GM19239 (cell line): ENCODE measurements at regions not wholly inside any gene's neighbourhood (a gene's known extent, or its start where the extent isn't known, plus 50 kb on each side); places are given as distances from the start of the nearest gene placed in this dataset.

Experiments
- DNase-seq: peaks from one replicate; pipeline ENCODE4 v3.0.0; 2011; ENCODE audit warnings: low spot score; ENCODE audit not compliant: insufficient read length
- FAIRE-seq: peaks from 2 replicates; lab custom pipeline; 2011; peaks lifted over from hg19 to GRCh38; lab: Jason Lieb, UNC

DNA sequence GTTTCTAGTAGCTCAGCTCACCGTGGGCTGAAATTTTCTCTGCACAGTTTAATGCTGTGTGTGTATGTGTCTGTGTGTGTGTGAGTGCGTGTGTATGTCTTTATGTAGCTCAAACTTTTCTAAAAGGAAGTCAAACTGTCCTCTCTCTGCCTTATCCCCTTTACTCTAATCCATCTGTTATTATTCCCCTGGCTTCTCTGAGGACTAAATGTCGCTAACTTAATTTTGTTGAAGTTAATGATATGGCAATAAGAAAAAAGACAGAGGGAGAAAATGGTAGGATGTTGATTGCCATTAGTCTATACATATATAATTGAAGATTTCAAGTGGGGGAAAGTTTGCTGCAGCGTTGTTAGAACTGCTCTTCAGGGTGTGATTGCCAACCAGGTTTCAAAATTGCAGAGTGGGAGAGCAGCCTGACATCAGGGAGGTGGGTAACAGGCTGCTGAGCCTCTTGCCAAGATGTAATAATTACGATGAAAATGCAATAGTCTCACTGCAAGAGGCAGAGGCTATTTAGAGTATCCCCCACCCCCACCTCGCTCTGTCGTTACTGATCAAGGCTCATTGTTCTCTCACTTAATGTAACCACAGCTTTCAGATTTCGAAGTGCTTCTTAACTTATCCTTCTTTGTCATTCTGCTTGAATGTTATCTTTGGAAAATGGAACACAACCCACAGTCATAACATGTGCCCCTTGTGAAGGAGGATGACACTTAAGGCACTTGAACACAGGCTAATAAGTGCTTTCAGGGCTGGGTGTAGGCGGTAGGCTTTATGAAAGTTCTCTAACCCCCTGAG lies 559.0 kb upstream of the PLXNA2 start:
- no peak for FAIRE-seq
- DNase-seq, result no peak

DNA sequence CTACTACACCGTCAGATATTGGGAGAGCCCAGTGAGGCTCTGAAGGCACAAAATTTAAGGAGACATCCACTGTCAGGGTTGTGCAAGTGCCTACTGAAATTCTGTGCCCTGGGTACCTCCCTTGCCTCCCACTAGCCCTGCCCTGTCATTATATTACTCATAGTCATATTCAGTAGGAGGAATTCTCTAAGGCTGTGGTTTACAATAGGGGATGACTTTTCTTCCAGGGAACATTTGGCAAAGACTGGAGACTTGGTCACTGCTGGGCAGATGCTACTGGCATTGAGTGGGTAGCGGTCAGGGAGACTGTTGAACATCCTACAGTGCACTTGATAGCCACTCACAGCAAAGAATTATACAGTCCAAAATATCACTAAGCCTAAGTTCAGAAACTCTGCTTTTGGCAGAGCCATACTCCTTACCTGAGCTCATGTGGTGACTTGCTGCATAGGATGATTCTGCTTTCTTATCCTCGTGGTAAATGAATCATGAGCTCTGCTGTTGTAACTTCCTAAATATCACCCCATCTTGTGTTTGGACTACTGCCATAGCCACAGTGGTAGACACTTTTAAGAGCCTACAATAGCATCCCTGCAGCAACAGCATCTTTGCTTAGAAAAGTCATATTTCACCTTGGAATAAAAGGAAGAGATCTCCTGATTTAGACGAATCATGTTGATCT lies 563.4 kb upstream of the PLXNA2 start:
- DNase-seq (no peak), FAIRE-seq (no peak)

DNA sequence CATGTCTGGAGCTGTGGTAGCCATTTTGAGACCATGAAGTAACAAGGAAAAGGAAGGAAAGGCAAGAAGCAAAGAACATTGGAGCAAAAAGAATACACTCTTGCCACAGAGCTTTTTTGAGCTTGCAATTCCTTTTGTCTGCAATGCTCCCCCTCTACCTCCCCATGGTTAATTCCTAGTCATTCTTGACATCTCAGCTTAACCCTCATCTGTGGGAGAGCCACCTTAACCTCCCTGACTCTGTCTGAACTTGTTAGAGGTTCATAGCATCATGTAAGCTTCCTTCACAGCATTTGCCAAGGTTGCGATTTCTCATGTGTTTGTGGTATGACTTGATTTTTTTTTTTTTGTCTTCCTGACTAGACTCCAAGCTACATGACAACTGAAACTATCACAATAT lies 564.1 kb upstream of the PLXNA2 start:
- FAIRE-seq (no peak), DNase-seq (no peak)

DNA sequence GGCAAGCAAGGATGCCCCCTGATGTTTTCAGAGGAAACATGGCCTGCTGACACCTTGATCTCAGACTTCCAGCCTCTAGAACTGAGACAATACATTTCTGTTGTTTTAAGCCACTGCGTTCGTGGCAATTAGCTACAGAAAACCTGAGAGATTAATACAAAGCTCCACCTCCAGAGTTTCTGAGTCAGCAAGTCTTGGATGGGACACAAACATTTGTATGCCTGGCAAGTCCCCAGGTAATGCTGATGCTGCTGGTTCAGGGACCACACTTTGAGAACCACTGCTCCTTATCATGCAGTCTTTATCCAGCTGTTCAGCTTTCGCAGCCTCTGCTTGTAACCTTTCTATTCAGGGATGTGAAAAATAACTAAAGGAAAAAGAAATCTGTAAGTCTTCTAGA lies 565.7 kb upstream of the PLXNA2 start:
- FAIRE-seq (no peak), DNase-seq (no peak)

DNA sequence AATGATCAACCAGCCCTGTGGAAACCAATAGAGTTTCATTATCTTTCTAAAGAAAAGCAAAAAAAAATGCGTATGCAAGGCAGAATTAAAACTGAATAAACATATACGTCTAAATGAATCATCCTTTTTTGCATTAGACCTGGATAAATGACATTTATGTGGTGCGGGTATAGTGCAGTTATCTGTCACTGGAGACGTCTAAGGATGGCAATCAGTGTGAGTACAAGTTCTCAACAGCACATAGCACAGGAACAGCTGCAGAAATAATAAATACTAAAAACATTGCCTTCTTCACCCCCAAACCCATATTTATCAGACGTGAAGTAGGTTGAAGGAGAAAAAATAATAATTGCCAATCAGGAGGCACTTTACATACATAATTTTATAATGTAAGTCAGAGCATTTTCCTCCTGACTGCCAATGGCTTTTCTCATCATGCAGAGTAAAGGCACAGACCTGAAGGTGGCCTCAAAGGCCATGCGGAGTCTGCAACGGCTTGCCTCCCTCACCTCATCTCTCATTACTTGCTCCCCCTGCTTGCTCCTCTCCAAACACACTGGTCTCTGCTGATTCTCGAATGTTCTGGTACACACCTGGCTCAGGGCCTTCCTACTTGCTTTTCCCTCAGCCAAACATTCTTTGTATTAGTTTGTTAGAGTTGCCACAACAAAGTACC lies 574.7 kb upstream of the PLXNA2 start:
- DNase-seq (no peak), FAIRE-seq (no peak)

DNA sequence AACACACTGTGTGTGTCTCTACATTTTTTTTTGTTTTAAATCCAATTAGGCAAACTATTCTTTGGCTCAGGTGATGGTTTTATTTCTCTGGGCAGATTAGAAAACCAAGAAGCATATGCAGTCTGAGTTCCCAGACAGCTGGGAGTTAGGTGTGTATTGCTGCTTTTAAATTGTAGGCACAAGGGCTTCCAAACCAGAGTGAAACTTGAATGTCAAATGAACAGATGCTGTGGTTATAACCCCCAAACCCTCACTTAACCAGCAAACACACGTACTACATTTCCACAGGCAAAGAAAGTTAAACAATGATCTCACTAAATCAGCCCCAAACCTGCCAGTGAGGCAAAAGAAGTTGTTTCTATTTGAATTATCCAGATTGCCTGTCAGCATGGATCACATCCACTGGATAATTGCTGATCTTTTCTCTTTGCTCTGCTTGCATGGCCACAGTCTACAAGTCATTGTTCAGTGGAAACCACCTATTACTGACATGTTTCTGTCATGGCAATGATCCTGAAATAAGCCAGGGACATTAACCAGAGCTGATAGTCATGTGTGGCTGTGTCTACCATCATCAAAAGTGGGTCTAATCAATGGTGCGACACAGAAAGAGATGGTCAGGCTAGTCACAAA lies 576.5 kb upstream of the PLXNA2 start:
- FAIRE-seq (no peak), DNase-seq (no peak)

DNA sequence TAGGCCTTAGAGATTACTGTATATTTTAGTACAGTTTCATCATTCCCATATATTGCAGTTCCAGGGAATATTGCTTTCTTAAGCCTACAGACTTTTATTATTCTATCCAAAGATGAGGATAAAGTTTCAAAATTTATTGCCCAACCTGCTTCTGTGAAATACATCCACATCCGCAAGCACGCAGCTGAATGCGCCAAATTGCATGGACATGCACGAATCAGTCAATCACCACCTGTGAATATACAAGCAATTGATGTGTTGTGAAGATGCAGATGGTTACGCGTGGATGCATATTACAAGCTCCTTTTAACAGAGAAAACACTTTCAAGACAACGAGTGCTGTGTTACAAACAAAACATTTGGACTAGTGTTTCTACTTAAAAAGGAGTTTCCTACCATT lies 577.8 kb upstream of the PLXNA2 start:
- FAIRE-seq, result no peak
- no peak for DNase-seq

DNA sequence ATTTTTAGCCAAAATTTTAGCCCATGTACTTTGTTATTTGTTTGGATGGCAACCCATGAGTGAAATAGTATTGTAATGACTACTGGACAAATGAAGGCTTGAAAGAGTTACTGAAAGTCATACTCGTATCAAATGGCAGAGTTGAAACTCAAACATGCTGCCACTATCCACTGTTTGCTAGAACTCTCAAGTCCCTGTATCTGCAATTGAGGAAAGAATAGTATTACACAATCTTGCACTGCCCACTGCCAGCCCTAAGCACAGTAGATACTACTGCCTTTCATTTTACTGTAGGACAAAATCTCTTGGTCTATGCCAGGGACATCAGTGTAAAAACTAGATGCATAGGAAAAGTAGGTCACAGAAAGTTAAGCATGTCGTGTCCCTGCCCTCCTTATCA lies 581.1 kb upstream of the PLXNA2 start:
- DNase-seq, result no peak
- FAIRE-seq, result no peak

- no peak for DNase-seq
- no peak for FAIRE-seq
Measured at GRCh38 chr1:208829595-208829994, 585.4 kb upstream of the PLXNA2 start.

GRCh38 chr1:208834381-208835096 lies 590.4 kb upstream of the PLXNA2 start:
- no peak for DNase-seq
- FAIRE-seq, result no peak

DNA sequence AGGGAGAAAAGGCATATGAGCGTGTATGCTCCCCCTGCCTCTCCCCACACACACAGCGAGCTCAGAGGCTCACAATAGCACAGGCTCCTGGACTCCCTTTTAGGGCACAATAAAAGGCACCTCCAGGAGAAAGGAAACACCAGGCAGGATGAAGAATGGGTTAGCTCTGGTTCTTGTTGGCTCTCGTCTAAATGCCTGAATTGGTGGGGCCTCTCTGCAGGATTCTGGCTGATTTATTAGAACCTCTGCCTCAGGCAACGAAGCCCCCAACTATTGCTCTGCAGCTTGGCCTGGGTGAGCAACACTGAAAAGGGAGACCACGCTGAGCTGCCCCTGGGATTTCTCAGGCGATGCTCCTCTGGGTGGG lies 590.9 kb upstream of the PLXNA2 start:
- DNase-seq, result no peak
- FAIRE-seq, result no peak

DNA sequence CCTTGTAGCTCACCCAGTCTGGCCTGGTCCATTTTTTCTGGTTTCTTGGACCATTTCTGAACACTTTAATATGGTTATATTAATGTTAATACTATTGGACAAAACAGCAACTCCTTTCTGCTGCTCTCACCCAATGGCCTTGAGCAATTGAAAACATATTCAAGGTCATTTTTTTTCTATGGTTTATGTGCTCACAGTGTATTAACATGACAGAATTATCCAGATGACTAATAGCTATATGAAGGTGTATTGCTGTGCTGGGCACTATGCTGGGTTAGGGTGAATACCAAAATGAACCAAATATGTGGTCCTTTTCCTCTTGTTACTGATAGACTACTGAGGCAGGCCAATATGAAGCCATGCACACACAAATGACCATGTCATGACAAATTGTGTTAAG lies 591.6 kb upstream of the PLXNA2 start:
- FAIRE-seq, result no peak

GRCh38 chr1:208837242-208837641 lies 593.1 kb upstream of the PLXNA2 start:
- DNase-seq (no peak), FAIRE-seq (no peak)

More for the DNA sequence above, 591.6 kb upstream of the PLXNA2 start:
- DNase-seq, result no peak

DNA sequence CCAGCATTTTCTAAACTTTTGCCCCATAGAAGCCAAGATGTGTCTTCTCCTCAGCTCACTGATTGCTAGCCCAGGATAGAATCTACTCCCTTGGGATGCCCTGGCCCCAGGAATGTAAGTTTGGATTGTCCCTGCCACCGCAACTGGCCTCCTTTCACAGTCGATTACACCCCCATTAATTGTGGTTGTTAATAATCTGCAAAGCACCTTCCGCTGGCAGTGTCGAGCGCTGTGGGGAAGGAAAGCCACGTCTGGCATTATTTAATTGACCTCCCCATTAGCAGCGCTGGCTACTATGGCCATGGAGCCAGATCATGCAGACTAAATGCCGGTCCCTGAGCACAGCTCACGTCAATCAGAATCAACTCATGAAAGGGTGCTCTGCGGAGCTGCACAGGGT lies 597.3 kb upstream of the PLXNA2 start:
- FAIRE-seq, result no peak
- DNase-seq, result no peak

- FAIRE-seq, result no peak
Measured at GRCh38 chr1:208842451-208842850, 598.3 kb upstream of the PLXNA2 start.

GRCh38 chr1:208844158-208844557 lies 600.0 kb upstream of the PLXNA2 start:
- FAIRE-seq (no peak), DNase-seq (no peak)

More at GRCh38 chr1:208842451-208842850, 598.3 kb upstream of the PLXNA2 start:
- DNase-seq, result no peak

DNA sequence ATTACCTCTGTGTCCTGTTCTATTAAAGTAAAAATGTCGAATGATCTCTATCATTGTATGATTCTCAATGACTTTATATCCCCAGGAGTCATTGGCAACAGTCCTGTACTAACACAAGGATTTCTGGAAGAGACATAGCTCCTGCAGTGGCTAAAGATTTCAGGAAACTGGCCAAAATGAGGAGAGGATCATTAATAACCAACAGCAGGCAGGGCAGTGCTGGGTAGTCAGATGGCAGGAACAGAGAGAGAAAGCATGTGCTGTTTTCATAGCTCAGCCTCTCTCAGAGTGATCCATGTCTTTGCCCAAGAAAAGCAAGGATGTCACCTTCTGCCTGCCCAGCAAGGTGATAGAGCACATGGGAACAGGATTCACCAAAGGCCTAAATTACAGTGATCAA lies 604.7 kb upstream of the PLXNA2 start:
- FAIRE-seq (no peak), DNase-seq (no peak)

- no peak for DNase-seq
- FAIRE-seq, result no peak
Measured at GRCh38 chr1:208850442-208850841, 606.3 kb upstream of the PLXNA2 start.

DNA sequence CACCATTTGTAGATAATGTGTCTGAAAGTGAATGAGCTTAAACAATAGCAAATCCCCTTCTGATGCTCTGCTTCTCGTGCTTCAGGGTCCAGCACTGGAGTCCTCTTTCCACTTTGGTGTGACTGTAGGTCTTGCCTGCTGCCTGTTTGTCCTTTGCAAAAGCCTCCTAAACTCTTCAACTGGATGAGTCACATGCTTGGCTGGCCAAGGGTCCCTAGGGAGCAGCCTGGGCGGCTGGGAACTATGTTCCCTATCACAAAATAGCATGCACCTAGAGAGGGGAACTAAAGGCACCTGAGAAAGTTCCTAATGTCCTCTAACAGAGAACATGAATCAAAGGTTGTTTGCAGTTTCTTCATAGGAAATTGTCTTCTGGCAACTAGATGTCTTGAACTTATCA lies 607.2 kb upstream of the PLXNA2 start:
- DNase-seq (no peak), FAIRE-seq (no peak)

DNA sequence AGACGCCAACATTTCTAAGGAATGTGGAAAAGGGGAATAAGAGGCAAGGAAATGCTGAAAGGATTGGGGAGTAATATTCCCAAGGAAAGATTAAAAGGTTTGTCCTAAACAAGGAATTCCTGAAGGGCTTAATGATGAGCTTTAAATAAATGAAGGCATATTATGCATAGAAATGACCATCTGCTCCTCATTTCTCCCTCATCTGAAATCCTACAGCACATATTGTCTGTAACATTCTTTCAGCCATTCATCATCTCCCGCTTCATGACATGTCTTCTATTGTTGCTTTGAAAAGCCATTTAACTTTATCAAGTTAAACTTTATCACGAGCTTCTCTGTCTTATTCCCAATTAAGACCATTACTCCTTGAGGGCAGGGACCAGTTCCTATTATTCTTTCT lies 608.7 kb upstream of the PLXNA2 start:
- no peak for FAIRE-seq
- DNase-seq, result no peak
